Activated CD8-positive, alpha-beta memory T cell treated with anti-CD3 and anti-CD28 coated beads, Interleukin-2, amount 50 U/mL, for 24 hours (primary cell): ENCODE measurements at regions not wholly inside any gene's neighbourhood (a gene's known extent, or its start where the extent isn't known, plus 50 kb on each side); places are given as distances from the start of the nearest gene placed in this dataset.

ENCODE experiments used
- DNase-seq: peaks from one replicate; pipeline ENCODE4 v3.0.0-alpha.2; 2020; ENCODE audit errors: extremely low read depth

GRCh38 chr14:22052795-22053194 lies 379.2 kb upstream of the OR4E1 start:
- no peak for DNase-seq

GRCh38 chr14:22047115-22047514 lies 373.5 kb upstream of the OR4E1 start:
- DNase-seq: no peak

- DNase-seq: no peak
These were observed 372.4 kb upstream of the OR4E1 start for GRCh38 chr14:22046063-22046462.

- DNase-seq: no peak
These were observed 370.6 kb upstream of the OR4E1 start for GRCh38 chr14:22044193-22044592.

- no peak for DNase-seq
These were observed 367.1 kb upstream of the OR4E1 start for GRCh38 chr14:22040781-22041125.

- DNase-seq: no peak
These were observed 366.5 kb upstream of the OR4E1 start for GRCh38 chr14:22039938-22040780.

- no peak for DNase-seq
These were observed 363.1 kb upstream of the OR4E1 start for GRCh38 chr14:22036541-22037239.

GRCh38 chr14:22026527-22026926 lies 352.9 kb upstream of the OR4E1 start:
- DNase-seq: no peak

GRCh38 chr14:22025879-22026278 lies 352.3 kb upstream of the OR4E1 start:
- DNase-seq: no peak

- no peak for DNase-seq
These were observed 350.5 kb upstream of the OR4E1 start for GRCh38 chr14:22024137-22024536.

GRCh38 chr14:22018890-22019289 lies 345.3 kb upstream of the OR4E1 start:
- DNase-seq: no peak

GRCh38 chr14:22012452-22012851 lies 338.8 kb upstream of the OR4E1 start:
- no peak for DNase-seq

GRCh38 chr14:22011253-22011642 lies 337.6 kb upstream of the OR4E1 start:
- no peak for DNase-seq

GRCh38 chr14:22010545-22011252 lies 337.1 kb upstream of the OR4E1 start:
- DNase-seq: no peak

GRCh38 chr14:22008766-22009165 lies 335.1 kb upstream of the OR4E1 start:
- DNase-seq: no peak

- no peak for DNase-seq
These were observed 334.3 kb upstream of the OR4E1 start for GRCh38 chr14:22007784-22008412.

- no peak for DNase-seq
These were observed 333.7 kb upstream of the OR4E1 start for GRCh38 chr14:22007363-22007762.

- no peak for DNase-seq
These were observed 329.8 kb upstream of the OR4E1 start for GRCh38 chr14:22003461-22003860.

GRCh38 chr14:22002860-22003284 lies 329.3 kb upstream of the OR4E1 start:
- no peak for DNase-seq

GRCh38 chr14:21999402-21999801 lies 325.8 kb upstream of the OR4E1 start:
- no peak for DNase-seq

- DNase-seq: no peak
These were observed 323.7 kb upstream of the OR4E1 start for GRCh38 chr14:21997300-21997699.

- DNase-seq: no peak
These were observed 321.7 kb upstream of the OR4E1 start for GRCh38 chr14:21995332-21995731.
